Motor neuron (in vitro differentiated cells): ENCODE measurements at regions not wholly inside any gene's neighbourhood (a gene's known extent, or its start where the extent isn't known, plus 50 kb on each side); places are given as distances from the start of the nearest gene placed in this dataset.

Experiments used
- ATAC-seq, 8 experiments: fragments of 200-7000 bp; cut with Tn5 transposase; replicated peaks in 6 of 8; 2 replicates each; pipeline ENCODE4 v1.8.0; 2021; ENCODE audit warnings: mild to moderate bottlenecking in 8 of 8, moderate library complexity in 8 of 8
- H3K27ac ChIP-seq, 2 donors: fragments of 250-450 bp; sonication (Bioruptor Pico); 2 replicates each; pipeline ENCODE4 v1.9.0; 2021; ENCODE audit warnings: antibody characterized with exemption in 2 of 2, mild to moderate bottlenecking in 2 of 2, moderate library complexity in 1 of 2
- H3K4me1 ChIP-seq, 2 donors: fragments of 250-450 bp; sonication (Bioruptor Pico); replicated peaks in 1 of 2; 2 replicates each; pipeline ENCODE4 v1.6.1; 2021; ENCODE audit warnings: antibody characterized with exemption in 2 of 2, mild to moderate bottlenecking in 2 of 2, moderate library complexity in 1 of 2
- H3K4me3 ChIP-seq, 5 donors: fragments of 250-450 bp; sonication (Bioruptor Pico); 2 replicates each; pipeline ENCODE4 v1.9.0; 2021; ENCODE audit warnings: antibody characterized with exemption in 5 of 5, mild to moderate bottlenecking in 5 of 5, moderate library complexity in 4 of 5
- whole genome bisulfite sequencing, 10 experiments: fragments of 450-650 bp; shearing (Covaris generic); methylation state at CpG; one replicate each; pipeline ENCODE4 v1.0.0; 2022; 5-methylcytosine and 5-hydroxymethylcytosine counted together
- in situ Hi-C, 9 experiments: fragments of 400-800 bp; cut with MboI; loops; one replicate each; pipeline ENCODE4 v1.15.0; 2021; ENCODE audit warnings: low sequenced_read_pairs in 9 of 9, low pct_unique_long_range_greater_than_20kb in 2 of 9; ENCODE audit not compliant: unreplicated experiment in 9 of 9

DNA sequence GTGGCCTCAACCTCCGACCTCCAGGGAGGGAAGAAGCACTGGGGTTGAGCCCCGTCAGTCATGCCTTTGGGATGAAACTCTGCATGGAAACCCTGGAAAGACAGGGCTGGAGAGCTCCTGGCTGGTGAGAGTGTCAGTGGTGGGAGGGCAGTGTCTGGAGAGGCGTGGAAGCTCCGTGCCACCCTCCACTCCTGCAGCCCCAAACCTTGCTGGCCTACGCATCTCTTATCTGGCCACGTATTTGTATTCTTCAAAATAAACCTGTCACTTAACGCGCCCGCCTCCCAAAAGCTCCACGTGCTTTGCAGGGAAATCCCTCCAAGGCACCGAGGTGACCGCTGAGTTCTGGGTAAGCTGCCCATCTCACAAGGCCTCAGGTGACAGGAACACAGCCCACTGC is 84.3 kb downstream of the TEX29 start:
- no peak for ATAC-seq
- in situ Hi-C loops: no loop called here
- H3K4me1 ChIP-seq: peaks cover 0 to under 1% of the 10 kb centered on the region in 2 donors
- no peak overlapping the region for H3K4me3 ChIP-seq
- 0 to 100% (median 70%) methylated on average over 1 to 5 of the region's 12 CpGs; no CpG with 5 or more reads in 3 of the 10 experiments for WGBS, 10 experiments
- H3K27ac ChIP-seq: no peak overlapping the region

DNA sequence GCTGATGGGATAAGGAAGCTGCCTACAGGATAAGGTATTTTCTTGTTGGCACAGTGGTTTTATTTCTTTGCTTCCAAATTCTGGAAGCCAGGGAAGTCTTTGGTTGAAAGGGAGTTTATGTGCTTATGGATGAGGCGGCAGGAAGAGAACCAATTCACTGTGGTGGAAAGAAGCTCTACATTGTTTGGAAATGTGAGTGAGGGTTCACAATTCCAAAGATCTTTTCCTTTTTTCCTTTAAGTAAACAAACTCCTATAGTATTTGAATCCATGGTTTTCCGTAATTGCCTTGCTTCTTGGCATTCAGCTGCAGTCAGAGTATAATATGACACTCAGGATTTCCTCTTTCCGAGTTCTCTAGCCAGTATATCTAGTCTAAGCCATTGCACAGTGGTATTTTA is 86.2 kb downstream of the TEX29 start:
- peaks cover 0 to 13% of the 10 kb centered on the region in 2 donors for H3K4me1 ChIP-seq
- WGBS, 10 experiments: 35 to 100% (median 76%) methylated on average over 1 to 3 of the region's 3 CpGs; no CpG with 5 or more reads in 3 of the 10 experiments
- in situ Hi-C loops: no loop called here

GRCh38 chr13:111407381-111408131 is 87.1 kb downstream of the TEX29 start:
- in situ Hi-C loops: no loop called here
- 0 to 96% (median 84%) methylated on average over 1 to 7 of the region's 23 CpGs; no CpG with 5 or more reads in 2 of the 10 experiments for WGBS, 10 experiments
- H3K4me1 ChIP-seq: peaks cover 8 to 19% of the 10 kb centered on the region in 2 donors
- H3K4me3 ChIP-seq: no peak overlapping the region
- no peak overlapping the region for H3K27ac ChIP-seq
- no peak for ATAC-seq

More for the DNA sequence above, 86.2 kb downstream of the TEX29 start:
- Histone ChIP-seq H3K4me3 (no peak overlapping the region), H3K27ac (no peak overlapping the region)
- no peak for ATAC-seq

DNA sequence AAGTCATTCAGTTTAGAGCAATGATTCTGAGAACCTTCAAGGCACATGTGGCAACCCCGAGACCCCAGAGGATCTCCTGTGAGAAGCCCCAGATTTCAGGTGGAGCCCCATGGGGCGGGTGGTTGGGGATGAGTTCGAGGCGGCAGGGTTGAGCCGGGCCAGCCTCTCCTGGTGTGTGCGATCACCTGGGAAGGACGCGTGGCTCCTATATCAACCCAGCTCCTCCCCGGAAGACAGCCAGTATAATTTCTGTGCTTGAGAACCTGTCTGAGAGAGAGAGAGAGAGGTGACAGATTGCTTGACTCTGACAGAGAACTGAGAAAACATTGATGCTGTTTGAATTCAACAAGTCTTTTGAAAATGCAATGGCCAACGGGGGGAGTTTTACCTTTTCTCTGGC is 89.0 kb downstream of the TEX29 start:
- Histone ChIP-seq H3K27ac (no peak overlapping the region), H3K4me1 (peaks cover 8 to 38% of the 10 kb centered on the region in 2 donors), H3K4me3 (no peak overlapping the region)
- in situ Hi-C loops: no loop called here
- no peak for ATAC-seq
- WGBS, 10 experiments: 31 to 92% (median 77%) methylated on average over 2 to 8 of the region's 10 CpGs; no CpG with 5 or more reads in 4 of the 10 experiments

DNA sequence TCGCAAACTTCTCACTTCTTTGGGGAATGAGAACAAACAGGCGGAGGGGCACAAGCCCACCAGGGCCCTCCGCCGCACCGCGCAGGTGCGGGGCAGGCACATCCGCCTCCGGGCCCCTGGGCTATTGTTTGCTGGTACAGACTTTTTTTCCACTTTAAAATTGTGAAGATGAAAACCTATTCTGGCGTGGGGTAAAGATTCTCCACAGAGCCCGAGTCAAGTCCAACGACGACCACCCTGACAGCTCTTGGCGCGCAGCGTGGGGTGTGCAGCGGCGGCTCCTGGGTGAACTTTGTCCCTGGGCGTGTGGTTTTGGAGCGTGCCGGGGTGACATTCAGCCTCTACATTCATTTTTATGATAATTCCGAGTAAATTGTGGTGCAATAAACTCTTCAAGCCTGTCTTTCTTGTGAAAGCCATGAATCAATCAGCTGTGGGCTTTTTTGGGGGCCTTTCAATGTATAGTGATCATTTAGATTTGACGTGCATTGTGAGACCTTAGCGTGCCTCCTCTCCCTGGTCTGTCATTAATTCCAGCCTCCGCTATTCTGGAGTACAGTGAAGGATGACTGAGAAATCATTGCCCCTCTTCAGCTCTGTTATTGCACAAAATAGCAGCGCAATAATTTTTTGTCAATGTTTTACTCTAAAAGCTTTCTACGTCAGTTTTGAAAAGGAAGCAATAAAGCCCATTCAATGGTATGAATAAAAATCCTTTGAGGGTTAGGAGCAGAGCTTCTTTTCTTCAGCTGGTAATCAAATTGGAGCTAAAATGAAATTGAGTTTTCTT is 90.0 kb downstream of the TEX29 start:
- Histone ChIP-seq H3K27ac (no peak overlapping the region), H3K4me1 (peaks cover 8 to 38% of the 10 kb centered on the region in 2 donors), H3K4me3 (no peak overlapping the region)
- ATAC-seq: peak in 4 of 8 experiments; percentile 9 to 53 (median 38)
- WGBS, 10 experiments: 9 to 77% (median 38%) methylated on average over 4 to 16 of the region's 27 CpGs
- in situ Hi-C loops: no loop called here

DNA sequence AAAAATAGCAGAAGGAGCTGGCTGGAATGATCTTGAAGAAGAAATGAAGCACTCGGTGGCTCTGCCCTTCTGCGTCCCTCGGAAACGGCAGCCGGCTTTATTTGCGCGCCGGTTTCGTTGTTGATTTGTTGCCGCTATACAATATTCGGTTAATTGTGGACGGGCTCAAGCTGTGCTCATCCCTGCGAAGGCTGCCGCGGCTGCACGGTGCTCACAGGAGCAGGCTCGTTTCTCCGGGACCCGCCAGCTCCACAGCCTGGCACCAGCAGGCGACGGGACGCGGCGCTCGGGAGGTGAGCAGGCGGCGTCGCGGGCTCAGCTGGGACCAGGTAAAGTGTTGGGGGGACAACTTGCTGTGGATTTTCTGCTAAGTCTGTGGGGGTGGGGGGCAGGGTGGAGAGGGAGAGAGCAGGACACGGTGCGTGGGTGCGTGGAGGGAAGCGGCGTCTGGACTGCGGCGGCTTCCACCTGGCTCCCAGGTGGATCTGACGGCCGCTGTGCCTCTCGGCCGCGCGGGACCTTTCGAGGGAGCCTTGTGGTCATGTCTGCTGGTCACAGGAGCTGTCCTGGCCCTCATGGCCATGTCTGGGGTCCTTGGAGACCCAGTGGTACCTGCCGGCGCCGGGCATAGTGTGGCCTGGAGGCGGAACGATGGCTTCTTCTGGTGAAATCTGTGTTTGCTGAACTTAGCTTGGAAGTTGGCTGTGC is 90.9 kb downstream of the TEX29 start:
- H3K4me1 ChIP-seq: peaks cover 10 to 44% of the 10 kb centered on the region in 2 donors
- in situ Hi-C loops: no loop called here
- 27 to 84% (median 65%) methylated on average over 3 to 13 of the region's 48 CpGs; no CpG with 5 or more reads in 5 of the 10 experiments for WGBS, 10 experiments
- peak in 5 of 8 experiments; percentile 17 to 61 (median 38) for ATAC-seq
- H3K27ac ChIP-seq: no peak overlapping the region
- no peak overlapping the region for H3K4me3 ChIP-seq

- no peak overlapping the region for H3K4me3 ChIP-seq
These were observed 91.6 kb downstream of the TEX29 start for GRCh38 chr13:111411919-111412650.

DNA sequence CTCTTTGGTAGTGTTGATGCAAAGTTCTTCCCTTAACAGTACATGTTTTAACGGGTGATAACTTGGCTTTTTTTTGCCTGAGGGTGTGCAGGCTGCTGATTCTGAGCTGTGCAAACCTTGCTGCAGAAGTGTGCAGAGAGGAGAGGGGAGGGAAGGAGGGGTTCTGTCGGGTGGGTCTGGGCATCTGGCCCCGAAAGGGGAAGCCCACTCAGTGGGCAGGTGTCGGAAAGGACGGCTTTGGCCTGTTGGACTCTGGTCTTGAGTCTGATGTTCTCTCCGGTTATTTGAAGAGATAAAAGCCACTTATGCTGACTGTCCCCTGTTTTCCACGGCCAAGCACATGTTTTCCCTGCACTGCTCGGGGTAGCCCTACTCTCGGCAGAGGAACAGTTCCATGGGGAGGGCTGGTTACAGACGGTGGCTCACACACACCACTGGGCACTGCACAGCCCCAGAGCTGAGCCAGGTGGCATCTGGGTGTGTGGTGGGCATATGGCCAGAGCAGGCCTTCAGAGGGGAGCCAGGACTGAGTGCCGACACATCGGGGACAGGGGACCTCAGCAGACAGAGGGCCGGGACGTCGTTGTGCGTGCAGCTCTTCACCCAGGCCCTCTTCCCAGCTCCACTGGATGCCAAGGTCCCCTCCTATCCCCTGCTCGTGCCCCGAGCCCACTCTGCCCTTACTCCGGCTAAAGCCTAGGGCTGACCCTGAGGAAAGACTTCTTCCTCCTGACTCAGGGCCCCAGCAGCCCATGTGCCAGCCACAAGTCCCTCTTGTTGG is 93.2 kb downstream of the TEX29 start:
- Histone ChIP-seq H3K27ac (no peak overlapping the region), H3K4me1 (peaks cover 10 to 45% of the 10 kb centered on the region in 2 donors), H3K4me3 (no peak overlapping the region)
- 0 to 67% (median 21%) methylated on average over 1 to 6 of the region's 19 CpGs; no CpG with 5 or more reads in 2 of the 10 experiments for WGBS, 10 experiments
- ATAC-seq: peak in 2 of 8 experiments; percentile 15 to 32
- in situ Hi-C loops: no loop called here

More at GRCh38 chr13:111411919-111412650, 91.6 kb downstream of the TEX29 start:
- Histone ChIP-seq H3K27ac (no peak overlapping the region), H3K4me1 (peaks cover 10 to 45% of the 10 kb centered on the region in 2 donors)
- in situ Hi-C loops: no loop called here
- 35 to 69% (median 54%) methylated on average over 1 to 13 of the region's 15 CpGs; no CpG with 5 or more reads in 1 of the 10 experiments for WGBS, 10 experiments
- peak in 5 of 8 experiments; percentile 69 to 94 (median 78) for ATAC-seq

DNA sequence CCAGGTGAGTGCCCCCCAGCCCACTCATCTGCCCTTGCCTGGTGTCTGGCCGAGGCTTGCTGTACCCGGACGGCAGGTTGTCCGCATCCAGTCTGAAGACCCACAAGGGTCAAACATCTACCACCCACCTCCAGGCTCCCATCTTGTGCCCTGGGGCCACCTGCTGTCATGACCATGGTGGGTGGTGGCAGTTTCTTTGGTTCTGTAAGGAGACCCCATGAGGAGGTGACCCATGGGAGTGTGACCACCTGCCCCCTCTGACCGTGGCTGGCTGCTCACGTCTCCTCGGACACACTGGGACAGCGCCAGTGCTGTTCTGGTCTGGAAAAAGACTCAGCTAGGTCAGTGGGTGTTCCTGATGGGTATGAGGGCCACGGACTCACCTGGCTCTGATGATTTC is 93.9 kb downstream of the TEX29 start:
- H3K4me3 ChIP-seq: no peak overlapping the region
- no peak overlapping the region for H3K27ac ChIP-seq
- 0 to 100% (median 80%) methylated on average over 1 to 5 of the region's 9 CpGs; no CpG with 5 or more reads in 5 of the 10 experiments for WGBS, 10 experiments
- no peak for ATAC-seq
- H3K4me1 ChIP-seq: peaks cover 10 to 45% of the 10 kb centered on the region in 2 donors
- in situ Hi-C loops: no loop called here

GRCh38 chr13:111415246-111415645 is 94.8 kb downstream of the TEX29 start:
- ATAC-seq: no peak
- H3K4me3 ChIP-seq: no peak overlapping the region
- 5 to 50% (median 17%) methylated on average over 1 to 8 of the region's 8 CpGs for WGBS, 10 experiments
- H3K27ac ChIP-seq: no peak overlapping the region
- H3K4me1 ChIP-seq: peaks cover 10 to 40% of the 10 kb centered on the region in 2 donors
- in situ Hi-C loops: no loop called here

- no peak overlapping the region for H3K4me3 ChIP-seq
- H3K4me1 ChIP-seq: peaks cover 10 to 38% of the 10 kb centered on the region in 2 donors
- WGBS, 10 experiments: 0 to 100% (median 86%) methylated on average over 1 of the region's 1 CpG; no CpG with 5 or more reads in 3 of the 10 experiments
- no peak for ATAC-seq
- in situ Hi-C loops: no loop called here
- no peak overlapping the region for H3K27ac ChIP-seq
These were observed 95.3 kb downstream of the TEX29 start for GRCh38 chr13:111415765-111416164.
